HepG2 (cell line): ENCODE measurements at regions not wholly inside any gene's neighbourhood (a gene's known extent, or its start where the extent isn't known, plus 50 kb on each side); places are given as distances from the start of the nearest gene placed in this dataset.

Experiments
- ATAC-seq: fragments of 200-7000 bp; cut with Tn5 transposase; 3 replicates; pipeline ENCODE4 v1.9.1; 2020; ENCODE audit warnings: mild to moderate bottlenecking, moderate library complexity
- BruUV-seq: library from RNA; stranded (reverse); fragments of 400-500 nt; replicated peaks from 2 replicates; lab custom pipeline; 2021; lab: Mats Ljungman, UMichigan
- CTCF ChIA-PET: fragments of 300-600 bp; formaldehyde crosslinking; extraction: SDS; loops from one replicate; lab custom pipeline; 2021; ENCODE audit warnings: low total read pairs, inconsistent platforms, low intra/inter-chr PET ratio; lab: Yijun Ruan, JAX
- POLR2A ChIA-PET: fragments of 350-600 bp; sonication (Branson Sonifier 250); formaldehyde crosslinking; loops from one replicate; lab custom pipeline; 2020; ENCODE audit warnings: antibody characterized with exemption, inconsistent platforms; lab: Yijun Ruan, JAX
- DNase-seq: peaks from one replicate; pipeline ENCODE4 v3.0.0-alpha.2; 2015; ENCODE audit warnings: low spot score
- FAIRE-seq: peaks from 3 replicates; lab custom pipeline; 2011; peaks lifted over from hg19 to GRCh38; lab: Jason Lieb, UNC
- H2AFZ ChIP-seq: one replicate; pipeline ENCODE4 v1.6.1; 2011; ENCODE audit warnings: low read length, inconsistent platforms
- H3K27ac ChIP-seq: fragments of 300-600 bp; 3 replicates; pipeline ENCODE4 v1.8.0; 2011; ENCODE audit warnings: mixed run types, mild to moderate bottlenecking, mixed read lengths, low read length, inconsistent platforms; ENCODE audit not compliant: insufficient read depth; ENCODE audit errors: extremely low read length
- H3K27me3 ChIP-seq, 2 experiments: fragments of 200-600 bp in 1 of 2; 2 replicates in 1 of 2; 3 replicates in 1 of 2; pipeline versions ENCODE4 v1.6.0 to v1.8.0; 2011; ENCODE audit warnings: low read length in 2 of 2, mild to moderate bottlenecking in 2 of 2, moderate library complexity in 2 of 2, inconsistent platforms in 1 of 2; ENCODE audit not compliant: insufficient read depth in 2 of 2, control insufficient read depth in 1 of 2
- H3K36me3 ChIP-seq, 2 experiments: fragments of 200-600 bp in 1 of 2; replicated peaks in 1 of 2; 2 replicates in 1 of 2; 3 replicates in 1 of 2; pipeline versions ENCODE4 v1.5.1 to v1.8.0; 2011; ENCODE audit warnings: low read length in 2 of 2, inconsistent platforms in 1 of 2; ENCODE audit not compliant: insufficient read depth in 2 of 2, control insufficient read depth in 1 of 2
- H3K4me1 ChIP-seq: 2 replicates; pipeline ENCODE4 v1.5.1; 2012; ENCODE audit warnings: low read length, inconsistent platforms; ENCODE audit not compliant: insufficient read depth
- H3K4me2 ChIP-seq: 2 replicates; pipeline ENCODE4 v1.6.0; 2011; ENCODE audit warnings: low read depth, low read length, inconsistent platforms
- H3K4me3 ChIP-seq, 3 experiments: fragments of 200-600 bp in 1 of 3; sonication (generic), shearing (Covaris generic) in 1 of 3; replicated peaks in 1 of 3; 2 replicates each; pipeline ENCODE4 v1.5.1; 2011 to 2016; ENCODE audit warnings: low read length in 3 of 3, inconsistent platforms in 2 of 3, low read depth in 2 of 3, mild to moderate bottlenecking in 2 of 3, control low read depth in 1 of 3, mixed read lengths in 1 of 3; ENCODE audit not compliant: insufficient read depth in 1 of 3
- H3K79me2 ChIP-seq: one replicate; pipeline ENCODE4 v1.6.1; 2011; ENCODE audit warnings: low read length, inconsistent platforms; ENCODE audit not compliant: insufficient read depth
- H3K9ac ChIP-seq: 2 replicates; pipeline ENCODE4 v1.6.0; 2011; ENCODE audit warnings: mild to moderate bottlenecking, low read depth, low read length, inconsistent platforms; ENCODE audit not compliant: insufficient read depth
- H3K9me3 ChIP-seq: 2 replicates; pipeline ENCODE4 v1.5.1; 2012; ENCODE audit warnings: mild to moderate bottlenecking, low read length
- H4K20me1 ChIP-seq: 2 replicates; pipeline ENCODE4 v1.6.0; 2011; ENCODE audit warnings: inconsistent platforms, mild to moderate bottlenecking, low read length, moderate library complexity; ENCODE audit not compliant: insufficient read depth
- CEBPB ChIP-seq: IDR thresholded peaks from 2 replicates; pipeline ENCODE4 v1.6.1; 2011; ENCODE audit warnings: low read depth, low read length, improper control_type of control experiment, borderline replicate concordance
- CEBPG ChIP-seq: IDR thresholded peaks from 2 replicates; pipeline ENCODE4 v1.6.1; 2016
- ETV5 ChIP-seq: IDR thresholded peaks from 2 replicates; pipeline ENCODE4 v1.6.1; 2018; ENCODE audit warnings: missing biosample characterization, missing genetic modification reagents, inconsistent platforms, borderline replicate concordance
- HNRNPLL ChIP-seq: fragments of 200-400 bp; formaldehyde crosslinking; IDR thresholded peaks from 2 replicates; pipeline ENCODE4 v1.6.1; 2017; ENCODE audit warnings: mild to moderate bottlenecking, low read depth, low read length; ENCODE audit not compliant: poor library complexity, severe bottlenecking
- WGBS: methylation state at CpG from one replicate; pipeline ENCODE4 v1.1.6; 2017; ENCODE audit warnings: low lambda C conversion rate; 5-methylcytosine and 5-hydroxymethylcytosine counted together
- in situ Hi-C: cut with HindIII; loops from 2 replicates; pipeline ENCODE4 v1.10.0; 2017; ENCODE audit warnings: low pct_unique_long_range_greater_than_20kb; ENCODE audit not compliant: extremely low pct_ligation_motif_present
- intact Hi-C: fragments of 100-400 bp; cut with micrococcal nuclease; formaldehyde crosslinking; loops from one replicate; pipeline ENCODE4 v1.10.0; 2022; ENCODE audit not compliant: unreplicated experiment
- TF ChIP-seq, protein P1 (sequence below): sonication (generic); formaldehyde crosslinking; IDR thresholded peaks from 2 replicates; pipeline ENCODE4 v1.5.1; 2020; ENCODE audit warnings: mild to moderate bottlenecking, missing genetic modification reagents, moderate library complexity

DNA sequence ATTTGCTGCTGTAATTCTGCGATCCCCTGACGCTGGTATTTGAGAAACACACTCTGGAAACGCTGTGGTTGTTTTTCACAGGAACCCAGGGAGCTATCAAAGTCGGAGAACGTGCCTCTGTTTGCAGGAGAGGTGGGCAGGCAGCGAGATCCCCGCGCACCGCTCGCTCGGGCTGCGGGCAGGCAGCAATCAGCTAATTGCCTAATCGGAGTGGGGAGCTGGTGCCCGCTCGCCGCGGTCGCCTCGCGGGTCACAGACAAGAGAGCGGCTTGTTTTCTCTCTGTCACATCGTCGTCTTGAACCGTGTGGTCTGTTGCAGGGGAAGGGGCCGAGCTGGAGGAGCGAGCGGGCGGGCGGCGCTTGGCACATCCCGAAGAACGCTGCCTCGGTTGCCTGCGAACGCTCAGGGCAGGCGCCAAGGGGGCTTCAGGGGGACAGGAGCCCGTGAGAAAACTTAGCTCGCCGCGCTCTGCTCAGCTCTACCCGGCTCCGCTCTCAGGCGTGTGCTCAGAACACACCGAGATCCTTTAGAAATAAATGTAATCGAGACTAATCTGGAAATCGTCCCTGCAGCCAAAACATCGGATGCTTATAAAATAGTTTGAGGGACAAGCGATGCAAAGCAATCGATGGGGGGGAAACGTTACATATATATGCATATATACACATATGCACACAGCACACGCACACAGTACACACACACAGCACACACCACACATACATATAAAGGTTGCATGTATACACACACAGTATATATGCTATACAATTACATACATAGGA lies 93.6 kb upstream of the SMYD2 start:
- BruUV-seq: no TSS peak
- ChIA-PET POLR2A (no interaction called here), CTCF (no interaction called here)
- ATAC-seq (peak; percentile 34; the same call in 1 of the 3 replicates), DNase-seq (no peak), FAIRE-seq (no peak)
- intact Hi-C loops: no loop called here
- Histone ChIP-seq H4K20me1 (no peaks in the 10 kb centered on the region), H3K27me3 (peaks cover 0 to 22% of the 10 kb centered on the region in 2 experiments; a peak in 3 of 5 replicates), H2AFZ (no peak overlapping the region), H3K4me1 (peaks cover 12% of the 10 kb centered on the region; the same call in 1 of the 2 replicates), H3K79me2 (no peaks in the 10 kb centered on the region), H3K27ac (no peak overlapping the region), H3K4me3 (peak overlapping the region in 1 of 3 experiments; percentile 9; a peak in 1 of 6 replicates), H3K9ac (no peak overlapping the region), H3K4me2 (peak overlapping the region; percentile 40), H3K9me3 (no peaks in the 10 kb centered on the region), H3K36me3 (no peaks in the 10 kb centered on the region)
- WGBS: 47% methylated on average over 42 of the region's 51 CpGs
- in situ Hi-C loops: no loop called here
- TF ChIP-seq CEBPB (0 out of 2 replicates have a peak, but pooled peaks have one; percentile 35), ETV5 (CRISPR knock-in tag) (no peak), HNRNPLL (peak; percentile 26), CEBPG (CRISPR knock-in tag) (0 out of 2 replicates have a peak, but pooled peaks have one; percentile 13)
- TF ChIP-seq, protein P1, sequence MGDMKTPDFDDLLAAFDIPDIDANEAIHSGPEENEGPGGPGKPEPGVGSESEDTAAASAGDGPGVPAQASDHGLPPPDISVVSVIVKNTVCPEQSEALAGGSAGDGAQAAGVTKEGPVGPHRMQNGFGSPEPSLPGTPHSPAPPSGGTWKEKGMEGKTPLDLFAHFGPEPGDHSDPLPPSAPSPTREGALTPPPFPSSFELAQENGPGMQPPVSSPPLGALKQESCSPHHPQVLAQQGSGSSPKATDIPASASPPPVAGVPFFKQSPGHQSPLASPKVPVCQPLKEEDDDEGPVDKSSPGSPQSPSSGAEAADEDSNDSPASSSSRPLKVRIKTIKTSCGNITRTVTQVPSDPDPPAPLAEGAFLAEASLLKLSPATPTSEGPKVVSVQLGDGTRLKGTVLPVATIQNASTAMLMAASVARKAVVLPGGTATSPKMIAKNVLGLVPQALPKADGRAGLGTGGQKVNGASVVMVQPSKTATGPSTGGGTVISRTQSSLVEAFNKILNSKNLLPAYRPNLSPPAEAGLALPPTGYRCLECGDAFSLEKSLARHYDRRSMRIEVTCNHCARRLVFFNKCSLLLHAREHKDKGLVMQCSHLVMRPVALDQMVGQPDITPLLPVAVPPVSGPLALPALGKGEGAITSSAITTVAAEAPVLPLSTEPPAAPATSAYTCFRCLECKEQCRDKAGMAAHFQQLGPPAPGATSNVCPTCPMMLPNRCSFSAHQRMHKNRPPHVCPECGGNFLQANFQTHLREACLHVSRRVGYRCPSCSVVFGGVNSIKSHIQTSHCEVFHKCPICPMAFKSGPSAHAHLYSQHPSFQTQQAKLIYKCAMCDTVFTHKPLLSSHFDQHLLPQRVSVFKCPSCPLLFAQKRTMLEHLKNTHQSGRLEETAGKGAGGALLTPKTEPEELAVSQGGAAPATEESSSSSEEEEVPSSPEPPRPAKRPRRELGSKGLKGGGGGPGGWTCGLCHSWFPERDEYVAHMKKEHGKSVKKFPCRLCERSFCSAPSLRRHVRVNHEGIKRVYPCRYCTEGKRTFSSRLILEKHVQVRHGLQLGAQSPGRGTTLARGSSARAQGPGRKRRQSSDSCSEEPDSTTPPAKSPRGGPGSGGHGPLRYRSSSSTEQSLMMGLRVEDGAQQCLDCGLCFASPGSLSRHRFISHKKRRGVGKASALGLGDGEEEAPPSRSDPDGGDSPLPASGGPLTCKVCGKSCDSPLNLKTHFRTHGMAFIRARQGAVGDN (CRISPR knock-in tag): peak; percentile 33
